SK-N-DZ (cell line): ENCODE measurements at regions not wholly inside any gene's neighbourhood (a gene's known extent, or its start where the extent isn't known, plus 50 kb on each side); places are given as distances from the start of the nearest gene placed in this dataset.
"Not testable (repeated sequence)": the region's sequence is repeated elsewhere in the genome, so short reads cannot be mapped to it uniquely, and the experiment has no call there.

Source experiments
- DNase-seq: peaks from one replicate; pipeline ENCODE4 v3.0.0-alpha.2; 2015; ENCODE audit warnings: low spot score

DNA sequence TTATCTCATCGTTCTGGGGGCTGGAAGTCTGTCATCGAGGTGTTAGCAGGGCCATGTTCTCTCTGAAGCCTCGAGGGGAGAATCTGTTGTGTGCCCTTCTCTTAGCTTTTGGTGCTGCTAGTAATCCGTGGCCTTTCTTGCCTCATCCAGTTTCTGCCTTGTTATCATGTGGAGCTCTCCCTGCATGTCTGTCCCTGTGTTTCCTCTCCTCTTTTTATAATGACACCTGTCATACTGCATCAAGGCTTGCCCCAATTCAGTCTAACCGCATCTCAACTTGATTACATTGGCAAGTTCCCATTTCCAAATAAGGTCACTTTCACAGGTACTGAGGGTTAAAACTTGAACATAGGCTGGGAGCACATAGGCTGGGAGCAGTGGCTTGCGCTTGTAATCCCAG, 82.6 kb upstream of the CNIH3 start:
- DNase-seq, result no peak

DNA sequence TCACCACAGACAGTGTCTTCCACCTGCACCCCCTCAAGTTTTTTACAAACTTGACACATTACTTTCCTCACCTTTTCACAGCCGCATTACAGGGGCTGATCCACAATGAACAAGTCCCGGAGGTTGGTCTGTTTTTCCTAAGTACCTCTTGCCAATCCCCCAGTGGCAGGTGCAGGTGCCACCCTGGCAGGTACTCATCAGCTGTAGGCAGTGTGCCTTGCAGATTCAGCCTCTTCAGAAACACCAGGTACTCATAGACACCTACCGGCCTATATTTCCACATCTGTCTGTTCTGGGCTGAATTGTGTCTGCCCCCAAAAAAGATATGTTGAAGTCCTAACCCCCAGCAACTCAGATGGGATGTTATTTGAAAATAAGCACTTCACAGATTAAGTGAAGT, 81.4 kb upstream of the CNIH3 start:
- no peak for DNase-seq

DNA sequence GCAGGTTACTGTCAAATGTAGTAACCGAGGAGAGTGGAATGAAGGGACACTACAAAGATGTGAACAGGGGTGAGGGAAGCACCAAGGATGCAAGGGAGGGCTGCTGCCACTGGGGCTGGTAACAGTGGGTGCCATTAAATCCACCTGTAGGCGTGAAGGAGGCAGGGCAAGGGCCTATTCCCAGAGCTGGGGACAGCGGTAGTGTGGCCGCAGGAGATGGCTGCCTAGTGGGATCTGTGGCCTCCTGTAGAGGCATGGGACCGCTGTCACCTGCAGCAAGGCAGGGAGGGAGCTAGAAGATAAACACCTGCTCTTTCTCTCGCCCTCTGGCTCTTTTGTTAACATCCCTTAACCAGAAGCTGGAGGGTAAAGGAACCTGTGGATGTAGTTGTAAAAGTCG, 80.5 kb upstream of the CNIH3 start:
- no peak for DNase-seq

DNA sequence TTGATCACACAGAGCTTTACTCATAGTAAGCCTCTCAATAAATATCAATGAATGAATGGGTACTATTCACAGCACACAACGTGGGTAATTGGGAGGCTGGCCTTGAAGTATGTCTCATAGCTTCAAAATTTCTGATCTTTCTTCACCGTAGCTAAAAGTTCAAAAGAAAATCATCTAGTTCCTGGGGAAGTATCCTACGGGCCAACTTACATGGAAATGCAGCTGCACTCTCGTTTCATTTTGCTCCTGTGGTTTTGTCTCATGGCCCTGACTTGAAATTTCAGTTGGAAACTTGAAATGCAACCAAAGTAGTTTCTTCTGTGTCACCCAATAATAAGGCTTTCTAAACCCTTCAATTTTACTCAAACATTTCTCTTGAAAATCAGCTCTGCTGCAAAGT, 76.1 kb upstream of the CNIH3 start:
- DNase-seq, result no peak

DNA sequence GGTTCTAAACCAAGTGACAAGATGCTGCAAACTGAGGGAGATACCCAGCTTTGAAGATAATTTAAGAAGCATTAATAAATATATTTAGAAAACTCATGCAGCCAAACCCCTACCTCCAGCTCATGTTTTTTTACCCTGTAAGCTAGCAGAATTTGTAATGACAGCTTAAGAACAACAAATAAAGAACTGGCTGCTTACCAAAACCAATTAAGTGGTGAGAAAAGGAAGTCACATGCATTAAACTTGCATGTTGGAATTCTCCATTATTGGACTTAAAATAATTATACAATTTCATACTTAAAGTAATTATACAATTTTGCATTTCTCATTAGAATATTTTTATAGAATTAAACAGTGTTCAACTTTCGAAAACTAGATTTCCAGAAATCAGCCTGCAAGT, 75.6 kb upstream of the CNIH3 start:
- DNase-seq, result no peak

DNA sequence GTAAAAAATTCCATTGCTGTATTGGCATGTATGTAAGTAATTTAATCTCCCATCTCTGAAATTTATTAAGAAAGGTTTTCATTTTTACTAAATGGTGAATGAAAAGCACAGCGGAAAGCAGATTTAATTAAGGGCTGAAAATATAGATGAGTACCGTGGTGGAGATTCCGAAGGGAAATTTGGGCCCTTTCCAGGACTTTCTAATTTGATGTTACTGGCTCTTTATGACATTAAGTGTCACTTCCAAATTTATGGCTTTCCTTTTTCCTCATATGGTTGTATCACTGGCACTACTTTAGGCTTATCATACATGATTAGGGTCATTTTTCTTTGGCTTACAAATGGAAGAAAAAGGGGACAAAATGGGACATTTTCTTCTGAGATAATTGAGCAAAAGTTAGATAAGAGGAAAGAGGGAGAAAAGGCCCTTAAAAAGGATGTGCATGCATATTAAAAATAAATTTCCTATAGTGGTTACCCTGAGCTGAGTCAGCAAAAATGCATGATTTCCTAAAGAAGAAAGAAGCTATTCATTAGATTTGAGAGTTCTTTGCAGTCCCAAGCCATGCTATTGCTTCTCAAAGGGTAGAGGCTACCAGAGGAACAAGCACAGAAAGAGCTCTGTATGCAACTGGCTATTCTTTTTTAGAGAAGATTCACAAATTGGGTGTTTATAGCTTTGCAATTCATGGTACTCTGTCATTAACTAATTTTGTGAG, 74.9 kb upstream of the CNIH3 start:
- DNase-seq, result no peak

DNA sequence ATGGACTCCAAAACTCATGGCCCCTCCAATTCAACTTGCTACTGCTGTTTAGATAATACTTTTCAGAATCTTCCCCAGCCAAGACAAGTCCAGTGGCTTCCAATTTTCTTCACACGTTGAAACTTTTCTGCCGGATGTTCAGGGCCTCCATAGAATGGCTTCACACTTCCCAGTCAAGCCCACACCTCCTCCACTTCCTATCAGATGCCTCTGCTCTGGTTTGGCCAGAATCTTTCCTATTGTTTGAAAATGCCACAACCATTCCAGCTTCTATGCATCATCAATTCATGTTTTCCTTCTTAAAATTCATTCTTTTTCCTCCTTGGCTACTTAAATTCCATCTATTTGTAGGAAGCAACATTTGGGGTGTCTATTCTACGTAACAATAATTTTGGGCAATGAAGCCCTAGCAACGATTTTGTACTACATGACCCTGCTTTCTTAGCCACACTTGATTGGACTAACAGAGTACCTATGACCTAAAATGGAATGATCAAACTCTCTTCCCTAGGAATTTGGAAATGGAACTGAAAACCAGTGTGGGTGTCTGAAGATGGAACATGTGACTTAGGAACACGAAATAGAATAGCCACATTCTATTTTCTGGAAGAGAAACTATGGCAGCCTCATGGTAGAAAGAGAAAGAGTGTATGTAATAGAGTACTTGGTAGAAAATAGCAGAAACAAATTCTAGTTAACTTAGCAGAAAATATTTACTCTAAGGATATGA, 74.1 kb upstream of the CNIH3 start:
- no peak for DNase-seq

DNA sequence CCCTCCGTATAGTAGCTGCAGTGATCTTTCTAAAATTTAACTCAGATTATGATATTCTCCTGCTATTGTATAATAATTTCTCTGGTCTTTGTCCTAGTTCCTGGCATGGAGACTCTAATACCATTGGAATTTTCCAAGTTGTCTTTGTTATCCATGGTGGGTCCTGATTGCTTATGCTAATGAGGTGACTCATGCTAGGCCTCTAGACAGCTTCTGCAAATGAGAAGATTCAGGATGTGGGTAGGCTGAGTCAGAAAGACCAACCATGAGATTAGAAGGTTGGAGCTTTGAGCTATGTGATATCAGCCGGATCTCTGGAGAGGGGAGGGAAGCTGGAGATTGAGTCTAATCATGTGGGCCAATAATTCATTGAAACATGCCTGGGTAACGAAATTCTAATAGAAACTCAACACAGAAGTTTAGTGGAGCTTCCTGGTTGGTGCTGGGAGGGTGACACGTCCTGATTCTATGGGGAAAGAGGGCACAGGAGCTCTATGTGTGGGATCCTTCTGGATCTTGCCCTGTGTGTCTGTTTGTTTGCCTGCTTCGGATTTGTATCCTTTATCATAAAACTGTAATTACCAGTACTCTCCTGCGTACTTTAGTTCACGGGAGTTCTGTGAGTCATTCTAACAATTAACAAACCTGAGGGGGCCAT, 73.2 kb upstream of the CNIH3 start:
- no peak for DNase-seq

DNA sequence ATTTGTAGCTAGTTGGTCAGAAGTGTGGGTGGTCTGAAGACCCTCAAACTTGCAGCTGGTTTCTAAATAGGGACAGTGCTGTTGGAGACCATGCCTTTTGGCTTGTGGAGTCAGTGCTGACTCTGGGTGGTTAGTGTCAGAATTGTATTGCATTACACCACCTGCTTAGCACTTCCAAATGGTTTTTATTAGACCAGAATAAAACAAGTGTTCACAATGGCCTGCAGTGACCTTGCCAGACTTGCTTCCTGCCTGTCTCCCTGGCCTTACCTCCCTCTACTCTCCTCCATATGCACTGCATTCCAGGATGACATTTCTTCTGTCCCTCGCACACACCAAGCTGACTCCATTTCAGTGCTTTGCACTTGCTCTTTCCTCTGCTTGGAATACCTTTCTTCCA, 72.7 kb upstream of the CNIH3 start:
- no peak for DNase-seq

DNA sequence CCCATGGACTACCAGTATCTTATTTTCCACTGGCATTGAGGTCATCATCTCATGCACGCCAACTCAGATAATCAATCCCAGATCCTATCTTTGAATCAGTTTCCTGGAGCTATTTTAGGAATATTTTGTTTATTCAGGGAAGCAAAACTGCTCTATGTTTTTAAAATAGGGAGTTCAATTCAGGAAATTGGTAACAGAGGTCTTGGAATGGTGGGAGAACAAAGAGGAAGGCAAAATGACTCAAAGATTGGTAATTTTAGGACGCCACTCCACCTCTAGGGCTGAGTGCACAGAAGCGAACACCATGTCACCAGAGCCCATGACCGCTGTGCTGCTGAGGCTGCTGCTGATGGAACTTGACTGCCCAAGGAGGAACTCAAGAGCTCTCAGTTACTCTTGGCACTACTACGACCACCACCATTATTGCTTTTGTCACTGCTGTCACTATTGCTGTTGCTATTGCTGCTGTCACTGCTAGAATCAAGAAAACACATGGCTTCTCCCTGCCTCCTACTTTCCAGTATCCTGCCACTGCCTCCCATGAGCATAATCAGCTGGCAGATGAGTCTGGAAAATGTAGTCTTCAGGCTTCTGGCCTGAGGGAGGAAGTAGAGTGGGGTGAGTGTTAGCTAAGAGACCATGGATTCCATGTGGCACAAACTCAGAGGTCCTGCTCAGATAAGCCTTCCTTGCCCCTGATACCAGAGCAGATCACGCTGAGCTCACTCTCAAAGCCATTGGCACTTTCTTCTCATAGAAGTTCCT, 71.6 kb upstream of the CNIH3 start:
- no peak for DNase-seq

DNA sequence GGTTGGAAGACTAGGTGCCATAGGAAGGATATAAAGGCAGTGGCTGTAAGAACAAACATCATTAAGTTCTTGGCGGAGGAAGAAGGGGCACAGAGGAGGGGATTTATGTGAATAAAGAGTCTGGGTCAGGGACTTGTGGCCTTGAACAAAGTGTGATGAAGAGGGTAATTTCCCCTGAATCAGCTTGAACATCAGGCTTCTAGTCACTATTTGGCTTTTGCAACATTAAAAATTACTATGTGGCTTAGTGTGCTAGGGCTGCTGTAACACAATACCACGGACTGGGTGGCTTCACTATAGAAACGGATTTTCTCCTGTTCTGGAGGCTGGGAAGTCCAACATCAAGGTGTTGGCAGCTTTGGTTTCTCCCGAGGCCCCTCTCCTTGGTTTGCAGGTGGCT, 70.5 kb upstream of the CNIH3 start:
- no peak for DNase-seq

DNA sequence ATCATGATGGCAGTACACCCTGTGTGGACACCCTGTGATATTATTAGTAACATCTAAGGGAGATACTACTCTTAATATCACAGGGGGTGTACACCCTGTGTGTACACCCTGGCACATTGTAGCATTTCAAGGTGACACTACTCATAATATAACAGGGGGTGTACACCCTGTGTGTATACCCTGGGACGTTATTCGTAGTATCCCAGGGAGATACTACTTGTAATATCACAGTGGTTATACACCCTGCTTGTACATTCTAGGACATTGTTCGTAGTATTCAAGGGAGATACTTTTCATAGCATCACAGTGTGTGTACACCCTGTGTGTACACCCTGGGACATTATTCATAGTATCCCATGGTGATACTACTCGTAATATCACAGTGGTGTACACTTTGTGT, 67.4 kb upstream of the CNIH3 start:
- DNase-seq, result no peak

DNA sequence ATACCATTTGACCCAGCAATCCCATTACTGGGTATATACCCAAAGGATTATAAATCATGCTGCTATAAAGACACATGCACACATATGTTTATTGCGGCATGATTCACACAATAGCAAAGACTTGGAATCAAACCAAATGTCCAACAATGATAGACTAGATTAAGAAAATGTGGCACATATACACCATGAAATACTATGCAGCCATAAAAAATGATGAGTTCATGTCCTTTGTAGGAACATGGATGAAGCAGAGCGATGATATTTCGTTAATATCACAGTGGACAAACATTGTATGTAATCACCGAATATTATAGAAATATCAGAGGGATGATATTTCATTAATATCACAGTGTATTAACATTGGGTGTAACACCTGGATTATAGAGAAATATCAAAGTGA, 64.9 kb upstream of the CNIH3 start:
- DNase-seq, result not testable (repeated sequence)

DNA sequence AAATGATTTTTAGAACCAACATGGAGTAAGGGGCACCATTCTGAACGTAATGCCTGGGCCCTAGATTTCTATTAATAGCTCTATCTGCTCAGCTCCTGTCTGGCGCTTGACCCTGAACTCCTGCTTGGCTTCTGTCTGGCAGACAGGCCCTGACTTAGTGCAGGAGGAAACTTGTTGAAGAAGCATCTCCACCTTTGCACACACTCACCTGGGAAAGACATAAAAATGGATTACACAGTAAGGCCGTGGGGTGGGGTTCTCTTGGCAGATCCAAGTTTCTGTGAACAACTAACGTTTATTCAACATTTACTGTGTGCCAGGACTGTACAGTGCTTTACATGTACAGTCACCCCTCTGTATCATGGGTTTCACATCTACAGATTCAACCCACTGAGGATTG, 62.1 kb upstream of the CNIH3 start:
- DNase-seq, result no peak

DNA sequence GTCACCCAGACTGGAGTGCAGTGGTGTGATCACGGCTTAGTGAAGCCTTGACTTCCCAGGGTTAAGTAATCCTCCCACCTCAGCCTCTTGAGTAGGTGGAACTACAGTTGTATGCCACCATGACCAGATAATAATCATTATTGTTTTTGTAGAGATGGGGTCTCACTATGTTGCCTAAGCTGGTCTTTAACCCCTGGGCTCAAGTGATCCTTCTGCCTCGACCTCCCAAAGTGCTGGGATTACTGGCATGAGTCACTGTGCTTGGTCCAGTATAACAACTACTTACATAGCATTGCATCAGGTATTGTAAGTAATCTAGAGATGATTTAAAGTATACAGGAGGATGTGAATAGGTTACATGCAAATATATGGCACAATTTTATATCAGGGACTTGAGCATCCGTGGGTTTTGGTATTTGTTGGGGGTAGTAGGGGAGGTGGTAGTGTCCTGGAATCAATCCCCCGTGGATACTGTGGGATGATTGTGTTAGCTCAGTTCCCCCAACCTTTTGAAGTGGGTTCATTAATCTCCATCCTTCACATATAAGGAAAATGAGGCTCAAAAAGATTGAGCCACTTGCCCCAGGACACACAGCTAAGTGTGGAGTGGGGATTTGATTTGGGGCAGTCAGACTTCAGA, 61.4 kb upstream of the CNIH3 start:
- no peak for DNase-seq

DNA sequence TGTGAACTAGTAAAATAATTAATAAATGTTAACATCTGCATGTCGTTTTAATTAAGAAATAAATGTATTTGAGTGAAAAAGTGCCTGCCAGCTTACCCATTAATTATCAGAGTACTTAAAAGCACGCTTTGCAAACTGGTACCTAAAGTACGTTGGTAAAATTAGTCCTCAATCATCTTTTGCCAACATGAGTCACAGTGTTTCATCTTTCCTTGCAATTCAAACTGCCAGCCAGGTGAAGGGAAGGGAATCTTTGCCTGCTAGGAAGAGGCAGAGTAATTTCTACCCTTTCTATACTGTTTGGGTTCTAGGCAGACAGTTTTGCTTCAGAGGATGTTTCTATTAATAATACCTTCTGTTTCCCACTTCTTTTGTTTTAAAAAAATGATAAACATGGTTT, 57.2 kb upstream of the CNIH3 start:
- DNase-seq, result no peak

DNA sequence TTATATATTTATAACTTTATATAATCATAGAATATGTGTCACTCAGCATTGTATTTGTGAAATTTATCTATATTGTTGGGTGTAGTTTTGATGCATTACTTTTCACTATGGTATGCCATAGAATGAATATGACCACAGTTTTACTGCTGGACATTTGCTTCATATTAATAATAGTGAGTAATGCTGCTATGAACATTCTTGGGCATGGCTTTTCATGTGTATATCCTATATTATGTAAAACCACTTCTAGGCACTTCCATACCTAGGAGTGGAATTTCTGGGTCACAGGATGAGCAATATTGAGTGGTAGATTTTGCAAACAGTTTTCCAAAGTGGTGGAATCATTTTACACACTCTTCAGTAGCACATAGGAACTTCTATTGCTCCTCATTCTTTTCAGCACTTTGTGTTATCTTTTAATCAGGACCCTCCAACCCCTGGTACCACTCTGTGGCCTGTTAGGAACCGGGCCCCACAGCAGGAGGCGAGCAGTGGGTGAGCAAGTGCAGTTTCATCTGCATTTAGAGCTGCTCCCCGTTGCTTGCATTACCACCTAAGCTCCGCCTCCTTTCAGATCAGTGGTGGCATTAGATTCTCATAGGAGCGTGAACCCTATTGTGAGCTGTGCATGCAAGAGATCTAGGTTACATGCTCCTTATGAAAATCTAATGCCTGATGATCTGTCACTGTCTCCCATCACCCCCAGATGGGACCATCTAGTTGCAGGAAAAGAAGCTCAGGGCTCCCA, 56.0 kb upstream of the CNIH3 start:
- DNase-seq, result no peak

DNA sequence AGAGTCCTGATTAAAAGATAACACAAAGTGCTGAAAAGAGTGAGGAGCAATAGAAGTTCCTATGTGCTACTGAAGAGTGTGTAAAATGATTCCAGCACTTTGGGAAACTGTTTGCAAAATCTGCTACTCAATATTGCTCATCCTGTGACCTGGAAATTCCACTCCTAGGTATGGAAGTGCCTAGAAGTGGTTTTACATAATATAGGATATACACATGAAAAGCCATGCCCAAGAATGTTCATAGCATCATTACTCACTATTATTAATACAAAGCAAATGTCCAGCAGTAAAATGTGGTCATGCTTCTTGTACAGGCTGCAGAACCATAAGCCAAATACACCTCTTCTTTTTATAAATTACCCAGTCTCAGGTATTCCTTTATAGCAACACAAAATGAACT, 53.2 kb upstream of the CNIH3 start:
- DNase-seq, result not testable (repeated sequence)

DNA sequence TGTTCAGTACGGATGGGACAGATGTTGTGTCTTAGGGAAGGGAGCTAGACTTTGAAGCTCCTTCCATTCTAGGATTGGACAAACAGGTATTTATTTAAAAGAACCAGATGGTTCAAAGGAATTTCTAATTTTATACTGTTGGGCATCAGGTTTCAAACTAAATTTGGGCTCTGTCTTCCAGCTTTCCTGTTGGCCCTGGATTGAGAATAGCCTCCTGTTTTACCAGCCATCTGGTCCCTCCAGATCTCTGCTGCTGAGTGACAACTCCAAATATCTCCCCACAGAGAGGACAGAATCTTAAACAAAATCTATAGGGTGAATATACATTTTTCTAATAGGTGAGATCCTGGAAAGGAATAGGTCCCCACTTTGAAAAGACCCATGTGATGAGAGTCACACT, 52.5 kb upstream of the CNIH3 start:
- DNase-seq, result no peak

DNA sequence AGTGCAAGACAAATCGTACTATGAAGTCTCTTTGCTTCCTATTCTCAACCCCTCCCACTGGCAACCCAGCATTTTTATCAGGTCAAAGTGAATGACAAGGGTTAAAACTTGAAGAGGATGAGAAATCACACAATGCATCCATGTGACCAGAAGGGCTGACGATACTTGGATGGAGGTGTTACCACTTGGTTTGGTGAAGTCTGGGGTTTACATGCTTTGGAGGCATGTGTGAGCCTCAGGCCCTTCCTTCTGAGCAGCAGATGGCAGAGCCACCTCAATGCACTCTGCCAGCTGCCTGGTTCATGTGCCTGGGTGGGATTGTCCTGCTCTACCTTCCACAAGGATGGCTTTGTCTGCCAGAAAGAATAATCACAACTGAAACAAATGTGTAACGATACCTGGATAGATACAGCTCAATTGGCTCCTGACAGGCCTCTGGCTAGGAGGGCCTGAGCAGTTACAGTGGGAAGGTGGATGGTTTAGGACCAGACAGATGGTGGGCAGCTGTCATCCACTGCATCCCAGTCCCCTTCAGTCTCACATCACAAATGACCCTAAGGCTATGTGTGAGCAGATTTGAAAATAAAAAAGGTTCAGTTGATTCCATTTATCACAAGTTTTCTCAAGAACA, 51.5 kb upstream of the CNIH3 start:
- no peak for DNase-seq

DNA sequence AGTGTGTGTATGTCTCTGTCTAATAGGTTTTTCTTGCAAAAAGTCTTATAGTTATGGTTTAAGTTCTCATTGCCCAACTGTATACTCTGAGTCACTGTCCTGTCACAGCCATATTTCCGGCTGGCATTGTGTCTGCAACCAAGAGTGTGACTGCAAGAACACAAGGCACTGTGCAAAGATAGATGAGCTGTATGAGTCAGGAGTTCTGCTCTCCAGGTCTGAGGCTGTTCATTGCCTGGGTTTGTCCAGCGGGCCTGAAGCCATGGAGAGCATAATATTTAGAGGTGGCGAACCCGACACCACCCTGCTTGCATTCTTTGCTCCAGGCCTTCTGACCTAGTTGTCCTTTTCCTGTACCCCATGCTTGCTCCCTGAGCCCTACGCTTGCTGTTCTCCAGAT, 50.9 kb upstream of the CNIH3 start:
- no peak for DNase-seq
